Trophoblast cell (in vitro differentiated cells and primary cell): ENCODE measurements at regions not wholly inside any gene's neighbourhood (a gene's known extent, or its start where the extent isn't known, plus 50 kb on each side); places are given as distances from the start of the nearest gene placed in this dataset.

Experiments used
- DNase-seq, 2 donors: peaks; one replicate each; pipeline ENCODE4 v3.0.0-alpha.2; 2016
- H2AFZ ChIP-seq: 2 replicates; pipeline ENCODE4 v1.6.1; 2013; ENCODE audit warnings: low read length, moderate library complexity, mild to moderate bottlenecking; ENCODE audit not compliant: insufficient read depth, poor library complexity
- H2AK5ac ChIP-seq: 2 replicates; pipeline ENCODE4 v1.6.1; 2013; ENCODE audit warnings: mild to moderate bottlenecking, low read length
- H2BK120ac ChIP-seq: 2 replicates; pipeline ENCODE4 v1.6.1; 2013; ENCODE audit warnings: low read length, mild to moderate bottlenecking, moderate library complexity; ENCODE audit not compliant: insufficient read depth, poor library complexity
- H2BK12ac ChIP-seq: 2 replicates; pipeline ENCODE4 v1.6.1; 2013; ENCODE audit warnings: mild to moderate bottlenecking, low read length, moderate library complexity
- H2BK5ac ChIP-seq: 2 replicates; pipeline ENCODE4 v1.6.1; 2013; ENCODE audit warnings: low read length, low read depth, moderate library complexity, mild to moderate bottlenecking; ENCODE audit not compliant: poor library complexity
- H3K14ac ChIP-seq: 2 replicates; pipeline ENCODE4 v1.6.1; 2013; ENCODE audit warnings: mild to moderate bottlenecking, low read length
- H3K18ac ChIP-seq: 2 replicates; pipeline ENCODE4 v1.6.1; 2013; ENCODE audit warnings: mild to moderate bottlenecking, low read length
- H3K23ac ChIP-seq: 2 replicates; pipeline ENCODE4 v1.6.1; 2013; ENCODE audit warnings: low read length
- H3K27ac ChIP-seq: 2 replicates; pipeline ENCODE4 v1.5.1; 2013; ENCODE audit warnings: low read depth, mild to moderate bottlenecking, inconsistent platforms, low read length, moderate library complexity
- H3K27me3 ChIP-seq: 2 replicates; pipeline ENCODE4 v1.6.1; 2013; ENCODE audit warnings: inconsistent platforms, mild to moderate bottlenecking, low read length, moderate library complexity; ENCODE audit not compliant: insufficient read depth
- H3K36me3 ChIP-seq, 2 experiments: 1 replicate in 1 of 2; 2 replicates in 1 of 2; pipeline ENCODE4 v1.6.1; 2013; ENCODE audit warnings: low read length in 2 of 2, mild to moderate bottlenecking in 2 of 2, moderate library complexity in 1 of 2; ENCODE audit not compliant: insufficient read depth in 2 of 2, control insufficient read depth in 1 of 2
- H3K4ac ChIP-seq: 2 replicates; pipeline ENCODE4 v1.6.1; 2013; ENCODE audit warnings: low read depth, mild to moderate bottlenecking, low read length, moderate library complexity
- H3K4me1 ChIP-seq, 2 experiments: 1 replicate in 1 of 2; 2 replicates in 1 of 2; pipeline ENCODE4 v1.6.1; 2013; ENCODE audit warnings: low read length in 2 of 2, mild to moderate bottlenecking in 2 of 2, moderate library complexity in 1 of 2; ENCODE audit not compliant: insufficient read depth in 2 of 2, control insufficient read depth in 1 of 2
- H3K4me2 ChIP-seq: 2 replicates; pipeline ENCODE4 v1.6.1; 2013; ENCODE audit warnings: inconsistent platforms, mild to moderate bottlenecking, low read length, moderate library complexity
- H3K4me3 ChIP-seq: 2 replicates; pipeline ENCODE4 v1.5.1; 2013; ENCODE audit warnings: mild to moderate bottlenecking, low read depth, low read length, inconsistent platforms
- H3K79me1 ChIP-seq: one replicate; pipeline ENCODE4 v1.6.1; 2013; ENCODE audit warnings: low read length
- H3K79me2 ChIP-seq: 2 replicates; pipeline ENCODE4 v1.6.1; 2013; ENCODE audit warnings: low read length, mild to moderate bottlenecking; ENCODE audit not compliant: control insufficient read depth, insufficient read depth, poor library complexity
- H3K9ac ChIP-seq: 2 replicates; pipeline ENCODE4 v1.6.1; 2013; ENCODE audit warnings: mild to moderate bottlenecking, low read length
- H3K9me3 ChIP-seq: 2 replicates; pipeline ENCODE4 v1.6.1; 2013; ENCODE audit warnings: low read depth, mild to moderate bottlenecking, control low read depth, inconsistent platforms, low read length; ENCODE audit not compliant: insufficient read depth
- H4K12ac ChIP-seq: 2 replicates; pipeline ENCODE4 v1.6.1; 2013; ENCODE audit warnings: low read depth, mild to moderate bottlenecking, low read length, moderate library complexity
- H4K8ac ChIP-seq: 2 replicates; pipeline ENCODE4 v1.6.1; 2013; ENCODE audit warnings: low read depth, mild to moderate bottlenecking, low read length, moderate library complexity
- H4K91ac ChIP-seq: one replicate; pipeline ENCODE4 v1.6.1; 2013; ENCODE audit warnings: low read depth, mild to moderate bottlenecking, low read length, moderate library complexity
- WGBS: extraction: QIAGEN DNeasy Blood & Tissue Kit; methylation state at CpG from one replicate; pipeline ENCODE4 v1.1.7; 2013; ENCODE audit warnings: missing lambda C conversion rate; ENCODE audit not compliant: insufficient read length, insufficient coverage; ENCODE audit errors: extremely low coverage; 5-methylcytosine and 5-hydroxymethylcytosine counted together

GRCh38 chr10:108990441-108990840 lies 932.9 kb downstream of the XPNPEP1 start:
- no CpG with 5 or more reads among the region's 5 CpGs for WGBS
- no peaks in the 10 kb centered on the region for H3K79me2 ChIP-seq
- no peak overlapping the region for H3K4me3 ChIP-seq
- H2BK120ac ChIP-seq: no peak overlapping the region
- no peak overlapping the region for H3K18ac ChIP-seq
- no peak overlapping the region for H2BK12ac ChIP-seq
- no peak for DNase-seq
- H3K9me3 ChIP-seq: no peaks in the 10 kb centered on the region
- H2AK5ac ChIP-seq: no peak overlapping the region
- no peak overlapping the region for H4K12ac ChIP-seq
- no peaks in the 10 kb centered on the region for H3K27me3 ChIP-seq
- H3K9ac ChIP-seq: no peak overlapping the region
- no peak overlapping the region for H2BK5ac ChIP-seq
- no peaks in the 10 kb centered on the region for H3K79me1 ChIP-seq
- no peak overlapping the region for H3K4ac ChIP-seq
- no peak overlapping the region for H3K4me2 ChIP-seq
- no peak overlapping the region for H2AFZ ChIP-seq
- no peaks in the 10 kb centered on the region for H3K36me3 ChIP-seq
- no peak overlapping the region for H3K23ac ChIP-seq
- no peak overlapping the region for H4K91ac ChIP-seq
- H3K14ac ChIP-seq: no peak overlapping the region
- H4K8ac ChIP-seq: no peak overlapping the region
- no peak overlapping the region for H3K27ac ChIP-seq
- H3K4me1 ChIP-seq: no peaks in the 10 kb centered on the region

- no CpG with 5 or more reads among the region's 4 CpGs for WGBS
- Histone ChIP-seq H3K79me2 (no peaks in the 10 kb centered on the region), H3K9ac (no peak overlapping the region), H2BK120ac (no peak overlapping the region), H2AFZ (no peak overlapping the region), H3K23ac (no peak overlapping the region), H3K79me1 (no peaks in the 10 kb centered on the region), H3K14ac (no peak overlapping the region), H3K4me1 (no peaks in the 10 kb centered on the region), H4K12ac (no peak overlapping the region), H3K27me3 (no peaks in the 10 kb centered on the region), H3K4ac (no peak overlapping the region), H2BK5ac (no peak overlapping the region), H3K9me3 (no peaks in the 10 kb centered on the region), H3K4me3 (no peak overlapping the region), H2BK12ac (no peak overlapping the region), H4K8ac (no peak overlapping the region), H2AK5ac (no peak overlapping the region), H3K18ac (no peak overlapping the region), H3K4me2 (no peak overlapping the region), H3K27ac (no peak overlapping the region), H4K91ac (no peak overlapping the region), H3K36me3 (no peaks in the 10 kb centered on the region)
- DNase-seq: no peak
Measured at GRCh38 chr10:108989976-108990375, 933.3 kb downstream of the XPNPEP1 start.

- WGBS: no CpG with 5 or more reads among the region's 2 CpGs
- DNase-seq: no peak
Measured at GRCh38 chr10:108982159-108982558, 941.2 kb downstream of the XPNPEP1 start.

GRCh38 chr10:108980869-108981268 lies 942.4 kb downstream of the XPNPEP1 start:
- no peak overlapping the region for H4K8ac ChIP-seq
- no peak overlapping the region for H4K91ac ChIP-seq
- no peak for DNase-seq
- no peak overlapping the region for H3K23ac ChIP-seq
- no peak overlapping the region for H3K14ac ChIP-seq
- no peak overlapping the region for H2AK5ac ChIP-seq
- H2AFZ ChIP-seq: no peak overlapping the region
- H3K9me3 ChIP-seq: no peaks in the 10 kb centered on the region
- H2BK120ac ChIP-seq: no peak overlapping the region
- H2BK5ac ChIP-seq: no peak overlapping the region
- H3K4me1 ChIP-seq: no peaks in the 10 kb centered on the region
- no peak overlapping the region for H2BK12ac ChIP-seq
- H3K79me2 ChIP-seq: no peaks in the 10 kb centered on the region
- no peaks in the 10 kb centered on the region for H3K27me3 ChIP-seq
- H3K79me1 ChIP-seq: no peaks in the 10 kb centered on the region
- H3K4me2 ChIP-seq: no peak overlapping the region
- no peak overlapping the region for H3K9ac ChIP-seq
- no peak overlapping the region for H3K18ac ChIP-seq
- H3K27ac ChIP-seq: no peak overlapping the region
- H4K12ac ChIP-seq: no peak overlapping the region
- H3K4ac ChIP-seq: no peak overlapping the region
- no peaks in the 10 kb centered on the region for H3K36me3 ChIP-seq
- H3K4me3 ChIP-seq: no peak overlapping the region

More at GRCh38 chr10:108982159-108982558, 941.2 kb downstream of the XPNPEP1 start:
- Histone ChIP-seq H2BK120ac (no peak overlapping the region), H4K12ac (no peak overlapping the region), H3K27ac (no peak overlapping the region), H3K9me3 (no peaks in the 10 kb centered on the region), H3K4me1 (no peaks in the 10 kb centered on the region), H2BK5ac (no peak overlapping the region), H3K4ac (no peak overlapping the region), H3K18ac (no peak overlapping the region), H4K91ac (no peak overlapping the region), H3K4me2 (no peak overlapping the region), H3K4me3 (no peak overlapping the region), H4K8ac (no peak overlapping the region), H3K9ac (no peak overlapping the region), H3K27me3 (no peaks in the 10 kb centered on the region), H3K36me3 (no peaks in the 10 kb centered on the region), H3K79me2 (no peaks in the 10 kb centered on the region), H2BK12ac (no peak overlapping the region), H3K79me1 (no peaks in the 10 kb centered on the region), H2AK5ac (no peak overlapping the region), H3K23ac (no peak overlapping the region), H3K14ac (no peak overlapping the region), H2AFZ (no peak overlapping the region)
